ENCODE measurements at regions not wholly inside any gene's neighbourhood (a gene's known extent, or its start where the extent isn't known, plus 50 kb on each side); places are given as distances from the start of the nearest gene placed in this dataset.

DNA sequence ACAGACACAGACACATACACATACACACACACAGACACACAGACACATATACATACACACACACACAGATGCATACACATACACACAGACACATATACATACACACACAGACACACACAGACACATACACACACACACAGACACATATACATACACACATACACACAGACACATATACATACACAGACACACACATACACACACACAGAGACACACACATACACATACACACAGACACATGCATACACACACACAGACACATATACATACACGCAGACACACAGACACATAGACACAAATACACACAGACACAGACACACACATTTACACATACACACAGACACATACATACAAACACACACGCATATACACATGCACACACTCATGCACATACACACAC is 81.5 kb upstream of the ARL4C start:
- TF ChIP-seq, protein P1, sequence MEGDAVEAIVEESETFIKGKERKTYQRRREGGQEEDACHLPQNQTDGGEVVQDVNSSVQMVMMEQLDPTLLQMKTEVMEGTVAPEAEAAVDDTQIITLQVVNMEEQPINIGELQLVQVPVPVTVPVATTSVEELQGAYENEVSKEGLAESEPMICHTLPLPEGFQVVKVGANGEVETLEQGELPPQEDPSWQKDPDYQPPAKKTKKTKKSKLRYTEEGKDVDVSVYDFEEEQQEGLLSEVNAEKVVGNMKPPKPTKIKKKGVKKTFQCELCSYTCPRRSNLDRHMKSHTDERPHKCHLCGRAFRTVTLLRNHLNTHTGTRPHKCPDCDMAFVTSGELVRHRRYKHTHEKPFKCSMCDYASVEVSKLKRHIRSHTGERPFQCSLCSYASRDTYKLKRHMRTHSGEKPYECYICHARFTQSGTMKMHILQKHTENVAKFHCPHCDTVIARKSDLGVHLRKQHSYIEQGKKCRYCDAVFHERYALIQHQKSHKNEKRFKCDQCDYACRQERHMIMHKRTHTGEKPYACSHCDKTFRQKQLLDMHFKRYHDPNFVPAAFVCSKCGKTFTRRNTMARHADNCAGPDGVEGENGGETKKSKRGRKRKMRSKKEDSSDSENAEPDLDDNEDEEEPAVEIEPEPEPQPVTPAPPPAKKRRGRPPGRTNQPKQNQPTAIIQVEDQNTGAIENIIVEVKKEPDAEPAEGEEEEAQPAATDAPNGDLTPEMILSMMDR (IDR thresholded peaks at IDR 0.05) = no peak
- TF ChIP-seq EP300 (IDR thresholded peaks at IDR 0.05) = no peak
- no peak for TF ChIP-seq POLR2AphosphoS5 (IDR thresholded peaks at IDR 0.05)
- no peak for TF ChIP-seq POLR2A (IDR thresholded peaks at IDR 0.05; ENCODE audit: low read depth)

Measured in esophagus muscularis mucosa (tissue), 4 donors.